Adrenal gland (tissue), 9 donors: ENCODE measurements at regions not wholly inside any gene's neighbourhood (a gene's known extent, or its start where the extent isn't known, plus 50 kb on each side); places are given as distances from the start of the nearest gene placed in this dataset.

Experiments used
- DNase-seq, 7 donors: peaks; one replicate each; pipeline ENCODE4 v3.0.0-alpha.2; 2019 to 2020
- H3K27ac ChIP-seq, 5 donors: fragments of 200-600 bp; sonication (generic) in 4 of 5; 1 replicate in 3 of 5; 2 replicates in 2 of 5; pipeline versions ENCODE4 v1.5.1 to v1.8.0; 2016 to 2020; ENCODE audit warnings: mild to moderate bottlenecking in 1 of 5
- H3K27me3 ChIP-seq: fragments of 200-600 bp; 2 replicates; pipeline ENCODE4 v1.8.0; 2021
- H3K36me3 ChIP-seq, 2 donors: fragments of 200-600 bp; replicated peaks in 1 of 2; 1 replicate in 1 of 2; 2 replicates in 1 of 2; pipeline versions ENCODE4 v1.5.1 to v1.8.0; 2018 to 2022
- H3K4me1 ChIP-seq, 2 donors: fragments of 200-600 bp; replicated peaks in 1 of 2; 1 replicate in 1 of 2; 2 replicates in 1 of 2; pipeline versions ENCODE4 v1.5.1 to v1.8.0; 2018 to 2021
- H3K4me3 ChIP-seq, 4 donors: fragments of 200-600 bp; sonication (generic) in 3 of 4; one replicate each; pipeline ENCODE4 v1.5.1; 2016 to 2018
- H3K9me3 ChIP-seq, 3 donors: fragments of 200-600 bp; sonication (generic) in 1 of 3; replicated peaks in 1 of 3; 1 replicate in 2 of 3; 2 replicates in 1 of 3; pipeline versions ENCODE4 v1.5.1 to v1.8.0; 2016 to 2021
- CTCF ChIP-seq, 6 experiments: fragments of 450-650 bp in 4 of 6; fragments of 200-600 bp in 2 of 6; sonication (generic) in 1 of 6; IDR thresholded peaks; 1 replicate in 5 of 6; 2 replicates in 1 of 6; pipeline versions ENCODE4 v1.5.1 to v1.8.0; 2016 to 2021; ENCODE audit warnings: antibody characterized with exemption in 6 of 6, mild to moderate bottlenecking in 2 of 6, moderate library complexity in 1 of 6
- POLR2A ChIP-seq, 2 donors: fragments of 450-650 bp; IDR thresholded peaks; one replicate each; pipeline ENCODE4 v1.6.1; 2017; ENCODE audit warnings: antibody characterized with exemption in 2 of 2, mild to moderate bottlenecking in 2 of 2, moderate library complexity in 1 of 2
- WGBS, 4 donors: extraction: QIAGEN DNeasy Blood & Tissue Kit in 2 of 4; methylation state at CpG; one replicate each; pipeline versions ENCODE4 v1.1.5 to v1.1.7; 2013 to 2017; 5-methylcytosine and 5-hydroxymethylcytosine counted together
- intact Hi-C, 2 donors: fragments of 100-400 bp; cut with DNase I; formaldehyde crosslinking; loops; one replicate each; pipeline versions ENCODE4 v1.14.1 to v1.15.0; 2022 to 2023
- donor health status: healthy with polysubstance abuse.
- donor health status: Bipolar disorder and iron deficiency.
- donor health status: DM: yes; HTN: yes; CAD: no.
- donor health status: DM: no; HTN: no; CAD: no.
- donor health status: DM: no; HTN: no; CAD: no.

DNA sequence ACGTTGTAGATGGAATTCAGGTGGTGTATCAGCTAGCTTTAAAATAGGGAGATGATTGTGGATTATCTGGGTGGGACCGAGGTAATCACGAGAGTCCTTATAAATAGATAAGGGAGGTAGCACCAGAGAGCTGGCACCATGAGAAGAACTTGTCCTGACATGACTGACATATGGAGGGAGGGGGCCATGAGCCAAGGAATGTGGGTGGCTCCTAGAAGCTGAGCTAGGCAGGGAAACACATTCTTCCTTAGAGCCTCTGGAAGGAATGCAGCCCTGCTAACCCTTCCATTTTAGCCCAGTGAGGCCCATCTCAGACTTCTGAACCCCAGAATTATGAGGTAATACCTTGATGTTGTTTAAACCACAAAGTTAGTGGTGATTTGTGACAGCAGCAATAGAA lies 321.1 kb upstream of the SULF2 start:
- TF ChIP-seq POLR2A (IDR thresholded peaks at IDR 0.05): no peak
- TF ChIP-seq CTCF (IDR thresholded peaks at IDR 0.05): no peak
- H3K4me1 ChIP-seq: no peaks in the 10 kb centered on the region
- intact Hi-C loops: no loop called here
- H3K27me3 ChIP-seq: no peaks in the 10 kb centered on the region
- WGBS, 4 donors: 85 to 94% (median 91%) methylated on average over 3 of the region's 3 CpGs
- H3K27ac ChIP-seq: no peak overlapping the region
- no peak overlapping the region for H3K4me3 ChIP-seq
- H3K9me3 ChIP-seq: no peaks in the 10 kb centered on the region
- no peaks in the 10 kb centered on the region for H3K36me3 ChIP-seq
- no peak for DNase-seq

GRCh38 chr20:48105526-48105925 lies 320.2 kb upstream of the SULF2 start:
- Histone ChIP-seq H3K27ac (no peak overlapping the region), H3K36me3 (no peaks in the 10 kb centered on the region), H3K27me3 (no peaks in the 10 kb centered on the region), H3K4me3 (no peak overlapping the region), H3K4me1 (no peaks in the 10 kb centered on the region), H3K9me3 (no peaks in the 10 kb centered on the region)
- no peak for DNase-seq
- no peak for TF ChIP-seq CTCF (IDR thresholded peaks at IDR 0.05)
- no peak for TF ChIP-seq POLR2A (IDR thresholded peaks at IDR 0.05)
- intact Hi-C loops: no loop called here
- WGBS, 4 donors: 84 to 86% (median 85%) methylated on average over 11 of the region's 11 CpGs

DNA sequence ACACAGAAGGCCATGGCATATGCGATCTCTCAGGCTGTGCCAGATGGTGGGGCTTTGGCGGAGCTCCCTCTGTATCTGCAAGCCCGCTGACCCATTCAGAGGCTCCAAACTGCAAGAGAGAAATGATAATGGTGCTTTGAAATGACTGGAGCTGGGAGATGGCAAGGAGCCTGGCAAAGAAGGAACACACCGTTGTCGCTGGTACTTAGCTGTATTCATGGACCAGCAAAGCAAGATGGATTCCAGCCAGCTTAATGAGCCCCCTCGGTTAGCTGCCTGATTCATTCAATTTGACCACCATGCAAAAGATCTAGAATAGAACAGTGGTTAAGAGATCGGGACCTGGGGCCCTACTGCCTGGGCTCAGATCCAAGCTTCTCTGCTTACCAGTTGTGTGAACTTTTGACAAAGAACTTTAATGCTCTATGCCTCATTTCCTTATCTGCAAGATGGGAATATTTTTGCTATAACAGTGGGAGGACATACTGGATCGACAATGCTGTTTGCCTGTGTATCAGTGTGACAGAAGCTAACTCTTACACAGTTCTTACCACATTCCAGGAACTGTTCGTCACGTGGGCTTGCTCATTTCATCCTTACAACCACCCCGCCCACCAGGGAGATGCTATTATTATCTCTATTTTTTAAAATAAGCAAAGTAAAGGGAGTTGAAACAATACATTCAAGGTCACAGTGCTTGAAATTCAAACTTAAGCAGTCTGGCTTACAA lies 317.8 kb upstream of the SULF2 start:
- Histone ChIP-seq H3K27ac (no peak overlapping the region), H3K27me3 (no peaks in the 10 kb centered on the region), H3K4me1 (no peaks in the 10 kb centered on the region), H3K4me3 (no peak overlapping the region), H3K9me3 (no peaks in the 10 kb centered on the region), H3K36me3 (no peaks in the 10 kb centered on the region)
- DNase-seq: no peak
- 73 to 78% (median 75%) methylated on average over 11 of the region's 11 CpGs for WGBS, 4 donors
- intact Hi-C loops: no loop called here
- TF ChIP-seq CTCF (IDR thresholded peaks at IDR 0.05): no peak

- intact Hi-C loops: no loop called here
These were observed 317.0 kb upstream of the SULF2 start for GRCh38 chr20:48102076-48102787.

More at GRCh38 chr20:48102076-48102787, 317.0 kb upstream of the SULF2 start:
- Histone ChIP-seq H3K4me3 (no peak overlapping the region), H3K36me3 (no peaks in the 10 kb centered on the region), H3K4me1 (no peaks in the 10 kb centered on the region), H3K27ac (no peak overlapping the region), H3K9me3 (no peaks in the 10 kb centered on the region), H3K27me3 (no peaks in the 10 kb centered on the region)
- no peak for TF ChIP-seq CTCF (IDR thresholded peaks at IDR 0.05)
- TF ChIP-seq POLR2A (IDR thresholded peaks at IDR 0.05): no peak
- 82 to 89% (median 84%) methylated on average over 11 of the region's 11 CpGs for WGBS, 4 donors
- DNase-seq: no peak
